HG03066 (cell line): ENCODE measurements at regions not wholly inside any gene's neighbourhood (a gene's known extent, or its start where the extent isn't known, plus 50 kb on each side); places are given as distances from the start of the nearest gene placed in this dataset.
"Not testable (repeated sequence)": the region's sequence is repeated elsewhere in the genome, so short reads cannot be mapped to it uniquely, and the experiment has no call there.

Experiments used
- ATAC-seq: cut with Tn5 transposase; IDR thresholded peaks from one replicate; pipeline ENCODE4 v1.9.1; 2021; ENCODE audit warnings: low read depth; ENCODE audit not compliant: unreplicated experiment

- ATAC-seq: no peak
Measured at GRCh38 chr5:117143406-117143805, 568.8 kb upstream of the SEMA6A start.

- no peak for ATAC-seq
Measured at GRCh38 chr5:117138523-117138922, 563.9 kb upstream of the SEMA6A start.

DNA sequence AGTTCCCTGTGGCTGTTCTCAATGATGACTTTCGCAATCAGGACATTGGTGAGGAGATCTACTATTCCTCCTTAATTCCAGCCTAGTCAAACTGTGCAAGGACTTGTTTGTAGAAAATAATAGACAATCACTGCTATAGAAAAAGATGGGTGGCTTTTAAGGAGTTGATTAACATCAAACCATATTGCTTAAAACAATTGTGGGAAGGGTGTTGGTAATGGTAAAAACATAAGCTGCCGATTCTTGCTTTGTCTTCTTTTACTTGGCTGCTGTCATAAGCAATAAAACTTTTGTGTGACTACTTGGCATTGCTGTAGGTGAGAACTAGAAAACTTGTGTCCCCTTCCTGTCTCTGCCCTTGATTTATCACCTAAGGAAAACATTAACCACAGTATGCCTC lies 561.2 kb upstream of the SEMA6A start:
- ATAC-seq: no peak

DNA sequence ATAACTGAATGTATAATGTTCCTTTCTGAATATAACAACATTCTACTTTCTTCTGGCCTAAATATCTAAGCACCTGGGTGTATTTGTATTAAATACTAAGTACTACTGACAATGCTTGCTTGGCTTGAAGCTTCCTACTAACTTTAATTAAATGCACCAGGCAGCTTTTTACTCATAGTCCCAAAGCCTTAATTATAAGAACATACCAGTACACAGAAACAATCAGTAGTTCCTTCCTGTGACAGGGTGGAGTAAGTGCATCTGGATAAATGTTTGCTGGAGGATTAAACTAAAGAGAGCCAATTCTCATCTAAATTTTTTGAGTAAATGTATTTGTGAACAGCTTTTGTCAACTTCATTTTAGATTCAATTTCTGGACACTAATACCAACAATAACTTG lies 558.6 kb upstream of the SEMA6A start:
- no peak for ATAC-seq

DNA sequence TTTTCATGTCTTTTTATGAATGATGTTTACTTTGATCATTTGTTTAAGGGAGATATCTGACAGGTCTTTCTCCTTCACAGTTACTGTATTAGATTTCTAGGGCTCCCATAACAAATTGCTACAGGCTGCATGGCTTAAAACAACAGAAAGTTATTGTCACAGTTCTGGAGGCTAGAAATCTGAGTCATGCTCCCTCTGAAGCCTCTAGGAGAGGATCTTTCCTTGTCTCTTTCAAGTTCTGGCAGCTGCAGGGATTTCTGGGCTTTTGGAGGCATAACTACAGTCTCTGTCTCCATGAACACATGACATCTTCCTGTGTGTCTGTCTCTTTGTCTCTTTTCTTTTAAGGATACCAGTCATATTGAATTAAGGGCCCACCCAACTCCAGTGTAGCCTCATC lies 557.3 kb upstream of the SEMA6A start:
- ATAC-seq: no peak

- ATAC-seq: peak; percentile 88
Measured at GRCh38 chr5:117131048-117131679, 556.5 kb upstream of the SEMA6A start.

DNA sequence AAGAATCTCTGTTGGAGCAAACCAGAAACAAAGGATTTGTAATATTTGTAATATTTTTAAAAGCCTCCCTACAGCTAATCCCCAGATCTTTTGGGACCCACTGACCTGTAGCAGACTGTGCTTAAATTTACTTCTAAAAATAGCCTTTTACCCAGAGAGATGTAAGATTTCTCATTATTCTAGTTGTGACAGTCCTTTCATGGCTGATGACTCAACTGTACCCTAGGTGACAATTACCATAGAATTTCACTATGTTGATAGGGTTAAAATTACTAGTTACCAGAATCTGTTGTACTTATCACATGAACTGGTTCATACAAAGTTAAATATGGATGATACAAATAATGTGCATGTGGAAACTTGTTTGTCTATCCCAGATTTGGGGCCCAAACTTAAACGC lies 543.9 kb upstream of the SEMA6A start:
- no peak for ATAC-seq

DNA sequence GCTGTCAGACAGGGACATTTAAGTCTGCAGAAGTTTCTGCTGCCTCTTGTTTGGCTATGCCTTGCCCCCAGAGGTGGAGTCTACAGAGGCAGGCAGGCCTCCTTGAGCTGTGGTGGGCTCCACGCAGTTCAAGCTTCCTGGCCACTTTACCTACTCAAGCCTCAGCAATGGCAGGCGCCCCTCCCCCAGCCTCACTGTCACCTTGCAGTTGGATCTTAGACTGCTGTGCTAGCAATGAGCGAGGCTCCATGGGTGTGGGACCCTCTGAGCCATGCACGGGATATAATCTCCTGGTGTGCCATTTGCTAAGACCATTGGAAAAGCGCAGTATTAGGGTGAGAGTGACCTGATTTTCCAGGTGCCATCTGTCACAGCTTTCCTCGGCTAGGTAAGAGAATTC lies 542.7 kb upstream of the SEMA6A start:
- not testable (repeated sequence) for ATAC-seq

- no peak for ATAC-seq
Measured at GRCh38 chr5:117110548-117110947, 535.9 kb upstream of the SEMA6A start.

DNA sequence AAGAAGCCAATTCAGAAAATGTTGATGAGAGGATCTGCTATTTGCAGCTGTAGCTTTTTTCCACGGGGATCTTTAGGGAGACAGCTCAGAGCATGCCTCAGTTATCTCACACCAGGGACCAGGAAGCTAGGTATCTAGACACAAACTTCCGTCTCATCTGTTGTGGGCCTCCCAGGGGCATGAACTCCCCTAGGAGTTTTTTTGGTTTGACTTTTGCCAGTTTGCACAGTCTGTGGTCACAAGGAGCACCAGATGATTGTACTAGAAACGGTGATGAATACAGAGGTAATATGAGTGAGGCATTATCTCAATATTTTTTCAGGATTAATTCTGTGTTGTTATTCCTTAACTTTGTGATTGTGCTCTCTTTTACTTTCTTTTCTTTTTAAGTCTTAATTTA lies 533.2 kb upstream of the SEMA6A start:
- ATAC-seq: no peak

DNA sequence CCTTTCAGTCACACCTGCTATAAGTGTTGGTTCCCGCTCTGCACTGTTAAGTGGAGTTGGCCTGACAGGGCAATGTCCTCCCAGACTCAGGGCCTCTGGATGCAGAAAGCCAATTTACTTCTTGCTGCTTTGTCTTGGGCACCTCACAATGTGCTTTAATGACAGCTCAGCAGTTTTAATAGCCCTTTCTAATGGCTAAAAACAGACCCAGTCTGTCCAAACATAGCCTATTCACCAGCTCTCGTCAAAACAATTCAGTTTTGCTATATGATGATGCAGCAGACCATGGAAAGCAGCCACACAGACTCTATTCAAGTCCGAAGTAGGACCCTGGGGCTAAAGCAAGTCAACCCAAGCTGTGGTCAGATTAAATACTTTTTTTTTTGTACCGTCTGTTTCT lies 529.1 kb upstream of the SEMA6A start:
- ATAC-seq: no peak

DNA sequence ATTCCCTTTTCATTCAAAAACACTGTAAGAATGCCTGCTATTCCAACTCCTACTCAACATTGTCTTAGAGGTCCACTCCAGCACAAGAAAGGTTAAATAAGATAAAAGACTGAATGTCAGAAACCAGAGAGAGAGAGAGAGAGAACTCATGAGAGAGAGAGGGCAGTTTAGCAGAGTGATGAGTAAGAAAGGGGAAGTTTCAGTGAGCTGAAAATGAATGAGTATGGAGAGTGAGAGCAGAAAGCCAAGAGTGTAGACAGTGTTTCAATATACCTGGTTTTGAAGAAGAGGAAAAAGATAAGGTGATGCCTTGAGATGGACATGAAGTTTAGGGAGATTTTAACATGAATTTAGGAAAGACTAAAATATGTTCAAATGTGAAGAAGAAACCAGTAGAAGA lies 528.0 kb upstream of the SEMA6A start:
- no peak for ATAC-seq

DNA sequence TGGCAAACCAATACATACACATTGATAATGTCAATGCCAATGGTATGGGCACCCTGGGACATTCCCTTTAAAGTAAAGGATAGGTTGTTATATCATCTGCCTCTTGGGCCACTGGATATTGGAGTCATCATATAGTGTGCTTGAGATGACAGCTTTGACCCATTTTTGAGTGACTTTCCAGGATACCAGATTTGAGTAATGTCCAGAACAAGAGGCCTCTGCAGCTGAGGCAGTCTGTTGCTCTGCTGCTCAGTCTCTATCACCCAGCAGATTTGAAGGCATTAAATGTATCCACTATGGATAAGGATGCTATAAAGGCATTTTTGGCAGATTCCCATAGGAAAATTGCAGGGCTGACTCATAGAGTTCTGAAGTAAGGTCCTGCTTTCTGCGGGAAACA lies 525.6 kb upstream of the SEMA6A start:
- ATAC-seq: no peak

DNA sequence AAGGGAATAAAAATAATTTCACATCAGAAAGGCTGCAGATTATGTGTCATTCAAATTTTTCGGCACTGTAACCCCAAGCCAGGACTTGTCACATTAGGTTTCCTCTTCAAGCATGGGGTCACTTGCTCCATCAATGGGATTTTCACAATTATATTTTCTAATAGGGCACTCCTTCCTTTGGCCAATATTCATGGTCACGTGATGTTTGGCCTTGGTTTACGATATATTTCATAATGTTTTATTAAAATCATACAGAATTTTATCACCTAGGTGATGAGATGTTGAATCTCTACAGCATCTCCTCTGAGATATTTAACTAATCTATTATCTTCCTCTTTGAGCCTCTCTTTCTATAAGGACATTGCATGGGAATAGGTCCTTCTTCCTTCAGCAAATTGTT lies 523.5 kb upstream of the SEMA6A start:
- no peak for ATAC-seq

DNA sequence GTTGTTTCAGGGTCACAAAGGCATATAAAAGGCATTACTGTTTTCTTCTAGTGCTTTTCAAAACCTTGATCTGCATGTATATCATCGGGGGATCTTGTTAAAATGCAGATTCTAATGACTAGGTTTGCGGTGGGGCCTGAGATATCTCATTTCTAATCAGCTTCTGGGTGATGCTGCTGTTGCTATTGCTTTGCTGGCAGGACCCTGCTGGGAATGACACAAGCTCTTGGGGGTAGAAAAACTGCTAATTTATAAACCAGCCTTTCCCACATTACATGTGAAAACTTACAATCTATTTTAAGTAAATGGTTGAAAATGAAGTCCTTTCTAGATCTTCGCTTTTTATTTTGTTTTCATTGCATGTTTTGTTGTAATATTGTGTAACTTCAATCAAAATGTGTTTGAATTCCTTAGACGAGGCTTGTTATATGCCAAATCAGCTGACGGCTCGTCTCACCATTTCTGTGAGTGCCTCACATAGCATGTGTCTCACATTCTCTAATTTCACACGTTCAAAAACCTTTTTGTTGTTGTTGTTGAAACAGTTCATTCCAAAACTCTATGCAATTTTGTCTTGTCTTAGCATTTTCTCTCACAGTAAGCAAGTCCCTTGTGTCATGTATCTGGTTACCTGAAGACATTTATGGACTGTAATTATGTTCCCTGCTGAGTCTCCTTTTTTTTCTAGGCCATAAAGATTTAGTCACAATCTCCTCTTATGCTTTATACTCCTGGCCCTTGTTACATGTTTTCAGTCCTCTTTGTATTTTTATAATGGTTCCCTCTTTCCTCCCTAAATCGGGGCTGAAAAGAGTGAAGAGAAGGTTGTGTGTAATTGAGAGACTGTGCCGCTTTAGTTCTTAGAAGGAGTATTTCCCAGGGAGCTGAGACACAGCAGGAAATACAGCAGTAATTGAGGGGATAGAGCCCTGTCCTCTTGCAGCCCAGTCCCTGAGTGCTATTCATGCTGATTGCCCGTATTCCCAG lies 521.0 kb upstream of the SEMA6A start:
- ATAC-seq: no peak

DNA sequence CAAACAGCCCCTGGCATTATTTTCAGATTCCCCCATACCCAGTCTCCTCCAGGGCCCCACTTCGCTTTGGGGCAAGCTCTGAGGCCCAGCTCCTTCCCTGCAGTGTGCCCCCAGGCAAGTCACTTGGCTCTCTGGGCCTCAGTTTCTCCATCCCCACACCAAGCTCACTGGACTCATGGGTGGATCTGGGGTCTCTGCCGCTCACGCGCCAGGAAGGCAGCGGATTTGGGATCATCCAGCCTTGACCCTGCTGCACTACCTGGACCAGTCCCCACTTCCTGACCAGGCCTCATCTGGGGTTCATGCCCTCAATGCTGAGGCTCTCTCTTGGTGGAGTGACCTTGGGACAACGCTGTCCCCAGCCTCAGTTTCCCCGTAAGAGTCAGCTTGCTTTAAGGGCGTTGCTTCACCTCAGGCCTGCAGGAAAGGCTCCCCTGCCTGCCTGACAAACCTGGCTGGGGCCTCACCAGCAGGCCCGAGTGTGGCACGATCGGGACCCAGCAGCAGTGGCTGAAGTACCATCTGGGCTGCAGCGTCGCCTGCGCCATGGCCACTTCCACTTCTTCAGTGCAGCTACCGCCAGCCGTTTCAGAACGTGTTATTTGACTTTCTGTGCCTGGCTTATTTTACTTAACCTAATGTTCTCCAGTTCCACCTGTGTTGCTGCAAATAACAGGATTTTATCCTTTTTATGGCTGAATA lies 519.6 kb upstream of the SEMA6A start:
- ATAC-seq: no peak

DNA sequence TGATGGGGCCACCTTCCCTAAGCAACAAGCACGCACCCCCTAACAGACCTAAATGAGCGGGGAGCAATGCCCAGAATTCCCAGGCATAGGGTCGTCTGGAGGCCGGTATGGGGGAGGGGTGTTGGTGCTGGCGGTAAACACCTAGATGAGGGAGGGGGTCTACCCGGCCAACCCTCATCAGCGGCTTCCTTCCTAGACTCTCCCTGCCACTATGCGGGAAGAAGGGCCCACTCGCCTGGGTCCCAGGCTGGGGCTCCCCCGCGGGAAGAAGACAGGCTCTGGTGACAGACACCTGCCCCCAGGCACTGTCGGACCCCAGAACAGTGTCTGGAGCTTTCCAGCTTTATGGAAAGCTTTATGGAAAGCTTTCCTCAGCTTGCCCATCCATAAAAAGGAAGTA lies 519.0 kb upstream of the SEMA6A start:
- no peak for ATAC-seq

- ATAC-seq: no peak
Measured at GRCh38 chr5:117089001-117089400, 514.4 kb upstream of the SEMA6A start.

DNA sequence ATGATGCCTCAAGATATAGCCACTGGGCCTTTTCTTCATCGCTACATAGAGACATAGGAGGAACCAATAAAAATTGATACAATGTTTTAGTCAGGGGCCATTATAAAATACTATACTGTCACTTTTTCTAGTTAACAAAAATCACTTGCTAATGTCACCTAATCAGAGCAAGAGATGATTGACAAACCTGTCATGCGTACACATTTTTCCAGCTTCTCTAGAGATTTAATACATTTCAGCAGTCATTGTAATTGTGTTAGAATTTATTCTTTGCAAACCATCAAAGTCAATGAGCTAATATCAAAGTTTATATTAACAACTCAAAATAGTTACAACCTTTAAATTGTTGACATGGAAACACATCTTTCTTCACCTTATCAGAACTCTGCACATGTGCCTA lies 513.6 kb upstream of the SEMA6A start:
- no peak for ATAC-seq

DNA sequence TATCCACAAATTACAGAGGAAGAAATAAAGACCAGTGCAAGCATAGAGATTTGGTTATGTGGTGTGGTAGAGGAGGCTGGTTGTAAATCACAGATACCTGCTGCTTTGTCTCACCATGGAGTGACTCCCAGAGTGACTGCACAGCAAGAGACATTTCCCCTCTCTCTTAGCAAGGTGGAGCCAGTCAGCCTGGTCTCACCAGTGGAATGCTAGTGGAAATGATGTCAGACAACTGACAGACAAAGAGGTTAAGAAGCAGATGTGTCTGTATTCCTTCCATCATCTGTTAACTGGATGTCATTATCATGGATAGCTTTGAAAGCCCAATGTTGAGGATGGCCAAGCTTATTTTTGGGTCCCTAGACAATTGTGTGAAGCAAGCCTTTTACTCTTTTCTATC lies 509.4 kb upstream of the SEMA6A start:
- ATAC-seq: no peak

DNA sequence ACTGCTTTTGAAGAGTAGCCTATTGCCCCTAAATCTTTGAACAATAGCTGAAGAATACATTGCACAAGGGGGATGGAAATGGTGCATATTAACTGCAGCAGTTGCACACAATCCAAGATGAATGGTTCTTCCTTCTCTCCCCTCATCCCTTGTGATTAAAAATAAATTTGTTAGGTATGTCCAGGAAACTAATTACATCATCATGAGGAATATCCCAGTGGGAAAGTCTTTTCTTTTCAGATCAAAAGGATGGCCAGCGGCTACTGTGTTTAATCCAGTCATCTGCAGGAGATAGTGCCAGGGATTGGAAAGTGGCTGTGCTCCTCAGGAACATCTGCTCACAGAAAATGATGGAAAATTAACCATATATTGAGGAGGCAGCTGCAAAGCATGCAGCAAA lies 508.4 kb upstream of the SEMA6A start:
- no peak for ATAC-seq
